ENCODE measurements at regions not wholly inside any gene's neighbourhood (a gene's known extent, or its start where the extent isn't known, plus 50 kb on each side); places are given as distances from the start of the nearest gene placed in this dataset.

DNA sequence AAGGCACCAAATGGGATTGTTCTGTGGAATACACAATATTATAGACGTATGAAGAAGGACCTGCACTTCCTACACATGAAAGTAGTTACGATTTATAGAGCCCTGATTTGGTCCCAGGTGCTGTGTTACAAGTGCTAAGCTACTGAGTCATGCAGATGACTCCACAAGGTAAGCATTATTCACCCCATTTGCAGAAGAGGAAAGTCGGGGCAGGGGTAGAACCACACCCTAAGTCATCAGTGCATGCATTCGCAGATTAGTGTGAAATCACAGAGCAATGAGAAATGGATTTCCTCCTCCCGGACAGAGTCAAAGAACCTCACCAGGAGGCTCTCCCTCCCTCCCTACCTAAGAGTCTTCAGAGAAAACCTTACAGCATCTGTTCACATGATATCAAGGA lies 279.5 kb downstream of the LRFN2 start:
- no peak overlapping the region for H3K56ac ChIP-seq (ENCODE audit: extremely low read depth, insufficient read depth, low read length)
- intact Hi-C loops (cut with micrococcal nuclease): loop anchor here (1.0 to 10.0 kb wide), 7 partner anchors 326 to 960 kb away; partner anchors contain the start of gene DAAM2
- dilution Hi-C loops (cut with HindIII; ENCODE audit: low sequenced_read_pairs, unreplicated experiment): no loop called here
- no peaks in the 10 kb centered on the region for H3K9me3 ChIP-seq (ENCODE audit: control insufficient read depth, insufficient read depth, low read length)
- POLR2A ChIA-PET (ENCODE audit: unreplicated experiment): no interaction called here
- no peak overlapping the region for H2BK120ac ChIP-seq (ENCODE audit: low read depth, low read length)
- ATAC-seq (ENCODE audit: low read depth): no peak
- H4K5ac ChIP-seq (ENCODE audit: low read depth, low read length): no peak overlapping the region
- no peak overlapping the region for H3K18ac ChIP-seq (ENCODE audit: low read depth, low read length)
- H2AFZ ChIP-seq (replicated peaks; ENCODE audit: low read length, poor library complexity): no peak overlapping the region
- H3K4me3 ChIP-seq (ENCODE audit: insufficient read depth, low read depth, low read length): no peak overlapping the region
- H2AK5ac ChIP-seq (ENCODE audit: low read depth, low read length): no peak overlapping the region
- no peak overlapping the region for H3K4me2 ChIP-seq (ENCODE audit: low read depth, low read length)
- no peaks in the 10 kb centered on the region for H4K20me1 ChIP-seq (ENCODE audit: insufficient read depth, low read length)
- no peak for DNase-seq
- H3K4me1 ChIP-seq (ENCODE audit: control insufficient read depth, insufficient read depth, low read length): no peaks in the 10 kb centered on the region
- in situ Hi-C loops (cut with MboI; ENCODE audit: low sequenced_read_pairs): no loop called here
- no peak overlapping the region for H2AK9ac ChIP-seq (replicated peaks; ENCODE audit: low read depth, low read length, poor library complexity)
- H2BK5ac ChIP-seq (ENCODE audit: low read depth, low read length, poor library complexity, severe bottlenecking): no peak overlapping the region
- no peaks in the 10 kb centered on the region for H3K36me3 ChIP-seq (ENCODE audit: control insufficient read depth, insufficient read depth, low read length)
- H3K27ac ChIP-seq (ENCODE audit: insufficient read depth, low read length): no peak overlapping the region
- TF ChIP-seq MAZ (IDR thresholded peaks at IDR 0.05; ENCODE audit: borderline replicate concordance, low read depth, low read length) (no peak), CHD1 (IDR thresholded peaks at IDR 0.05; ENCODE audit: low read depth, low read length) (no peak), BHLHE40 (IDR thresholded peaks at IDR 0.05; ENCODE audit: low read depth, low read length) (no peak)
- H2BK15ac ChIP-seq (ENCODE audit: low read depth, low read length): no peak overlapping the region
- no peak overlapping the region for H3K23ac ChIP-seq (ENCODE audit: low read depth, low read length)
- no peak overlapping the region for H3K14ac ChIP-seq (replicated peaks; ENCODE audit: low read depth, low read length)
- H3K79me1 ChIP-seq (ENCODE audit: low read depth in 1 of 2, low read length in 2 of 2): no peaks in the 10 kb centered on the region
- H4K8ac ChIP-seq (ENCODE audit: low read depth in 2 of 2, low read length in 2 of 2): no peak overlapping the region
- no peak overlapping the region for H3K4ac ChIP-seq (ENCODE audit: low read depth, low read length)
- no peaks in the 10 kb centered on the region for H3K9me1 ChIP-seq (ENCODE audit: insufficient read depth, low read length)
- H4K91ac ChIP-seq (ENCODE audit: insufficient read depth, low read depth, low read length): no peak overlapping the region
- WGBS, 2 experiments (ENCODE audit: extremely low coverage in 2 of 2, insufficient read length in 1 of 2): no CpG with 5 or more reads among the region's 5 CpGs
- H3K9ac ChIP-seq (ENCODE audit: low read depth, low read length): no peak overlapping the region
- CTCF ChIA-PET: interaction anchor here (1.0 kb wide), 1 partner anchor 326 kb away, joined by 3 read pairs; no protein-coding TSS in a partner anchor
- no TSS peak for BruUV-seq (replicated peaks)
- no peak overlapping the region for H2BK20ac ChIP-seq (ENCODE audit: low read depth, low read length)
- peaks cover 4% of the 10 kb centered on the region; the same call in 1 of the 2 replicates for H3K27me3 ChIP-seq (ENCODE audit: control insufficient read depth, insufficient read depth, low read length)

Data from IMR-90 (cell line).